Astrocyte (in vitro differentiated cells and primary cell): ENCODE measurements at regions not wholly inside any gene's neighbourhood (a gene's known extent, or its start where the extent isn't known, plus 50 kb on each side); places are given as distances from the start of the nearest gene placed in this dataset.
A peak's percentile ranks its signal among the peaks of the same experiment; 100 is the strongest.
"Not testable (repeated sequence)": the region's sequence is repeated elsewhere in the genome, so short reads cannot be mapped to it uniquely, and the experiment has no call there.

Source experiments
- DNase-seq: peaks from one replicate; pipeline ENCODE4 v3.0.0-alpha.2; 2010; ENCODE audit warnings: low read depth
- FAIRE-seq: peaks from 2 replicates; lab custom pipeline; 2011; peaks lifted over from hg19 to GRCh38; lab: Jason Lieb, UNC
- H2AFZ ChIP-seq: 2 replicates; pipeline ENCODE4 v1.6.0; 2012; ENCODE audit warnings: low read depth, low read length, inconsistent platforms
- H3K27ac ChIP-seq: 2 replicates; pipeline ENCODE4 v1.5.1; 2011; ENCODE audit warnings: low read depth, low read length, inconsistent platforms
- H3K27me3 ChIP-seq: 2 replicates; pipeline ENCODE4 v1.6.0; 2011; ENCODE audit warnings: low read length, inconsistent platforms; ENCODE audit not compliant: insufficient read depth
- H3K36me3 ChIP-seq: 2 replicates; pipeline ENCODE4 v1.5.1; 2011; ENCODE audit warnings: low read length, inconsistent platforms; ENCODE audit not compliant: insufficient read depth
- H3K4me1 ChIP-seq: 2 replicates; pipeline ENCODE4 v1.5.1; 2011; ENCODE audit warnings: low read length, inconsistent platforms; ENCODE audit not compliant: insufficient read depth
- H3K4me2 ChIP-seq: 2 replicates; pipeline ENCODE4 v1.6.0; 2012; ENCODE audit warnings: low read length, inconsistent platforms
- H3K4me3 ChIP-seq: 2 replicates; pipeline ENCODE4 v1.5.1; 2011; ENCODE audit warnings: low read depth, mild to moderate bottlenecking, low read length, inconsistent platforms; ENCODE audit not compliant: insufficient read depth
- H3K79me2 ChIP-seq: 2 replicates; pipeline ENCODE4 v1.6.0; 2012; ENCODE audit warnings: mild to moderate bottlenecking, low read length, inconsistent platforms; ENCODE audit not compliant: insufficient read depth
- H3K9ac ChIP-seq: 2 replicates; pipeline ENCODE4 v1.6.0; 2012; ENCODE audit warnings: mild to moderate bottlenecking, low read length, inconsistent platforms
- H3K9me3 ChIP-seq: 2 replicates; pipeline ENCODE4 v1.5.1; 2012; ENCODE audit warnings: low read depth, mild to moderate bottlenecking, low read length, inconsistent platforms; ENCODE audit not compliant: insufficient read depth
- H4K20me1 ChIP-seq: 2 replicates; pipeline ENCODE4 v1.6.0; 2012; ENCODE audit warnings: low read length, inconsistent platforms; ENCODE audit not compliant: insufficient read depth
- H3K27ac Mint-ChIP-seq: one replicate; pipeline ENCODE4 v1.8.0; 2021; ENCODE audit warnings: mild to moderate bottlenecking, mixed read lengths; ENCODE audit not compliant: unreplicated experiment
- H3K27me3 Mint-ChIP-seq: one replicate; pipeline ENCODE4 v1.8.0; 2021; ENCODE audit warnings: low read depth, mixed read lengths; ENCODE audit not compliant: unreplicated experiment
- H3K36me3 Mint-ChIP-seq: one replicate; pipeline ENCODE4 v1.8.0; 2021; ENCODE audit warnings: low read depth, mixed read lengths; ENCODE audit not compliant: unreplicated experiment
- H3K4me1 Mint-ChIP-seq: one replicate; pipeline ENCODE4 v1.8.0; 2021; ENCODE audit warnings: low read depth, mixed read lengths; ENCODE audit not compliant: unreplicated experiment
- H3K4me3 Mint-ChIP-seq: one replicate; pipeline ENCODE4 v1.8.0; 2021; ENCODE audit warnings: mild to moderate bottlenecking, moderate library complexity, mixed read lengths; ENCODE audit not compliant: unreplicated experiment
- H3K9me3 Mint-ChIP-seq: one replicate; pipeline ENCODE4 v1.8.0; 2021; ENCODE audit warnings: mild to moderate bottlenecking, mixed read lengths; ENCODE audit not compliant: unreplicated experiment
- CTCF ChIP-seq: IDR thresholded peaks from 2 replicates; pipeline ENCODE4 v1.5.1; 2011; ENCODE audit warnings: low read depth, mild to moderate bottlenecking, inconsistent platforms, low read length, moderate library complexity; ENCODE audit not compliant: insufficient read depth
- EZH2 ChIP-seq: IDR thresholded peaks from 2 replicates; pipeline ENCODE4 v1.6.1; 2012; ENCODE audit warnings: mild to moderate bottlenecking, low read length, inconsistent platforms; ENCODE audit not compliant: insufficient read depth

GRCh38 chr7:149690688-149691446 lies 82.5 kb downstream of the ZNF467 start:
- no peak for FAIRE-seq
- H3K27me3 ChIP-seq = peaks cover 4% of the 10 kb centered on the region

GRCh38 chr7:149689291-149689721 lies 84.1 kb downstream of the ZNF467 start:
- no peaks in the 10 kb centered on the region for H4K20me1 ChIP-seq
- H3K4me1 ChIP-seq = no peaks in the 10 kb centered on the region
- peaks cover 2% of the 10 kb centered on the region for H3K9me3 ChIP-seq
- FAIRE-seq (no peak), DNase-seq (no peak)
- H3K27me3 ChIP-seq = peaks cover 4% of the 10 kb centered on the region
- Mint-ChIP-seq H3K4me3 (no peak overlapping the region), H3K27me3 (peaks cover 7% of the 10 kb centered on the region), H3K27ac (no peak overlapping the region), H3K36me3 (no peaks in the 10 kb centered on the region), H3K4me1 (peaks cover 9% of the 10 kb centered on the region), H3K9me3 (peaks cover 6% of the 10 kb centered on the region)
- no peaks in the 10 kb centered on the region for H3K79me2 ChIP-seq
- no peak for TF ChIP-seq CTCF
- no peak for TF ChIP-seq EZH2
- H3K9ac ChIP-seq = no peak overlapping the region
- H3K27ac ChIP-seq = no peak overlapping the region
- no peak overlapping the region for H3K4me2 ChIP-seq
- no peak overlapping the region for H2AFZ ChIP-seq
- H3K36me3 ChIP-seq = no peaks in the 10 kb centered on the region
- no peak overlapping the region for H3K4me3 ChIP-seq

More at GRCh38 chr7:149690688-149691446, 82.5 kb downstream of the ZNF467 start:
- Histone ChIP-seq H3K79me2 (no peaks in the 10 kb centered on the region), H4K20me1 (no peaks in the 10 kb centered on the region), H3K27ac (no peak overlapping the region), H3K4me2 (no peak overlapping the region), H3K9ac (no peak overlapping the region), H3K9me3 (peaks cover 2% of the 10 kb centered on the region), H3K36me3 (no peaks in the 10 kb centered on the region), H2AFZ (no peak overlapping the region), H3K4me1 (no peaks in the 10 kb centered on the region), H3K4me3 (no peak overlapping the region)
- peaks cover 7% of the 10 kb centered on the region for H3K27me3 Mint-ChIP-seq
- no peak for TF ChIP-seq CTCF
- no peak for TF ChIP-seq EZH2
- no peaks in the 10 kb centered on the region for H3K36me3 Mint-ChIP-seq
- peaks cover 7% of the 10 kb centered on the region for H3K4me1 Mint-ChIP-seq
- peaks cover 6% of the 10 kb centered on the region for H3K9me3 Mint-ChIP-seq
- no peak overlapping the region for H3K4me3 Mint-ChIP-seq
- peak overlapping the region; percentile 14 for H3K27ac Mint-ChIP-seq
- peak; percentile 59 for DNase-seq

- Mint-ChIP-seq H3K9me3 (peaks cover 6% of the 10 kb centered on the region), H3K4me3 (no peak overlapping the region), H3K27ac (no peak overlapping the region), H3K4me1 (peaks cover 9% of the 10 kb centered on the region), H3K36me3 (no peaks in the 10 kb centered on the region), H3K27me3 (peaks cover 7% of the 10 kb centered on the region)
- H2AFZ ChIP-seq = no peak overlapping the region
- no peaks in the 10 kb centered on the region for H4K20me1 ChIP-seq
- H3K9ac ChIP-seq = no peak overlapping the region
- peaks cover 2% of the 10 kb centered on the region for H3K9me3 ChIP-seq
- H3K27ac ChIP-seq = no peak overlapping the region
- H3K79me2 ChIP-seq = no peaks in the 10 kb centered on the region
- peaks cover 4% of the 10 kb centered on the region for H3K27me3 ChIP-seq
- DNase-seq (no peak), FAIRE-seq (no peak)
- no peak overlapping the region for H3K4me2 ChIP-seq
- H3K4me3 ChIP-seq = no peak overlapping the region
- TF ChIP-seq CTCF = no peak
- H3K4me1 ChIP-seq = no peaks in the 10 kb centered on the region
- no peaks in the 10 kb centered on the region for H3K36me3 ChIP-seq
Observed at GRCh38 chr7:149688836-149689235, 84.6 kb downstream of the ZNF467 start.

GRCh38 chr7:149687820-149688219 lies 85.6 kb downstream of the ZNF467 start:
- H3K9me3 Mint-ChIP-seq, H3K4me1 ChIP-seq, FAIRE-seq, H3K27me3 Mint-ChIP-seq, H3K4me2 ChIP-seq, DNase-seq, H3K9ac ChIP-seq, H3K9me3 ChIP-seq, H2AFZ ChIP-seq, H3K79me2 ChIP-seq, H3K4me3 Mint-ChIP-seq, H3K27ac Mint-ChIP-seq, H3K27me3 ChIP-seq, H4K20me1 ChIP-seq, H3K36me3 Mint-ChIP-seq, H3K36me3 ChIP-seq, H3K27ac ChIP-seq, H3K4me1 Mint-ChIP-seq, H3K4me3 ChIP-seq: not testable (repeated sequence)
